ENCODE measurements at regions not wholly inside any gene's neighbourhood (a gene's known extent, or its start where the extent isn't known, plus 50 kb on each side); places are given as distances from the start of the nearest gene placed in this dataset.

- ChIA-PET CTCF (no interaction called here), POLR2A (no interaction called here)
- no peaks in the 10 kb centered on the region for H3F3A ChIP-seq (replicated peaks; ENCODE audit: insufficient read depth)
- no peak overlapping the region for H3K4me2 ChIP-seq
- DNase-seq = no peak
- no peak overlapping the region for H3K4me3 ChIP-seq (ENCODE audit: low read depth in 2 of 2, low read length in 1 of 2)
- 0% methylated on average over 1 of the region's 1 CpG for WGBS (ENCODE audit: low lambda C conversion rate)
- H3K79me2 ChIP-seq (ENCODE audit: insufficient read depth) = no peaks in the 10 kb centered on the region
- no peak overlapping the region for H3K27ac ChIP-seq (ENCODE audit: low read depth in 2 of 2, low read length in 1 of 2)
- no peaks in the 10 kb centered on the region for H4K20me1 ChIP-seq (ENCODE audit: insufficient read depth)
- no peaks in the 10 kb centered on the region for H3K9me3 ChIP-seq
- H3K27me3 ChIP-seq (ENCODE audit: insufficient read depth) = no peaks in the 10 kb centered on the region
- H3K4me1 ChIP-seq (ENCODE audit: control insufficient read depth in 1 of 2, insufficient read depth in 2 of 2, low read depth in 1 of 2, low read length in 1 of 2) = no peaks in the 10 kb centered on the region
- H3K9me2 ChIP-seq = no peaks in the 10 kb centered on the region
- no peaks in the 10 kb centered on the region for H3K36me3 ChIP-seq (replicated peaks in 1 of 2; ENCODE audit: control insufficient read depth in 1 of 2, insufficient read depth in 2 of 2, low read length in 1 of 2)
- TF ChIP-seq EP300 (IDR thresholded peaks at IDR 0.05; ENCODE audit: borderline replicate concordance in 1 of 2, low read depth in 1 of 2, low read length in 1 of 2) (no peak), REST (IDR thresholded peaks at IDR 0.05; ENCODE audit: low read depth, low read length) (no peak), TAF1 (IDR thresholded peaks at IDR 0.05; ENCODE audit: borderline replicate concordance, low read depth, low read length) (no peak), GATA2 (CRISPR knock-in tag; IDR thresholded peaks at IDR 0.05) (no peak), FOSL2 (IDR thresholded peaks at IDR 0.05; ENCODE audit: borderline replicate concordance, low read depth) (no peak), FOXJ3 (CRISPR knock-in tag; IDR thresholded peaks at IDR 0.05) (no peak), NRF1 (IDR thresholded peaks at IDR 0.05; ENCODE audit: low read depth, low read length) (no peak), SIN3A (IDR thresholded peaks at IDR 0.05; ENCODE audit: borderline replicate concordance, low read depth, low read length) (no peak), EZH2phosphoT487 (IDR thresholded peaks at IDR 0.05; ENCODE audit: borderline replicate concordance, low read depth) (no peak)
- TF ChIP-seq, protein P1, sequence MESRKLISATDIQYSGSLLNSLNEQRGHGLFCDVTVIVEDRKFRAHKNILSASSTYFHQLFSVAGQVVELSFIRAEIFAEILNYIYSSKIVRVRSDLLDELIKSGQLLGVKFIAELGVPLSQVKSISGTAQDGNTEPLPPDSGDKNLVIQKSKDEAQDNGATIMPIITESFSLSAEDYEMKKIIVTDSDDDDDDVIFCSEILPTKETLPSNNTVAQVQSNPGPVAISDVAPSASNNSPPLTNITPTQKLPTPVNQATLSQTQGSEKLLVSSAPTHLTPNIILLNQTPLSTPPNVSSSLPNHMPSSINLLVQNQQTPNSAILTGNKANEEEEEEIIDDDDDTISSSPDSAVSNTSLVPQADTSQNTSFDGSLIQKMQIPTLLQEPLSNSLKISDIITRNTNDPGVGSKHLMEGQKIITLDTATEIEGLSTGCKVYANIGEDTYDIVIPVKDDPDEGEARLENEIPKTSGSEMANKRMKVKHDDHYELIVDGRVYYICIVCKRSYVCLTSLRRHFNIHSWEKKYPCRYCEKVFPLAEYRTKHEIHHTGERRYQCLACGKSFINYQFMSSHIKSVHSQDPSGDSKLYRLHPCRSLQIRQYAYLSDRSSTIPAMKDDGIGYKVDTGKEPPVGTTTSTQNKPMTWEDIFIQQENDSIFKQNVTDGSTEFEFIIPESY (IDR thresholded peaks at IDR 0.05; ENCODE audit: borderline replicate concordance, low read depth) = no peak
- TF ChIP-seq, protein P2, sequence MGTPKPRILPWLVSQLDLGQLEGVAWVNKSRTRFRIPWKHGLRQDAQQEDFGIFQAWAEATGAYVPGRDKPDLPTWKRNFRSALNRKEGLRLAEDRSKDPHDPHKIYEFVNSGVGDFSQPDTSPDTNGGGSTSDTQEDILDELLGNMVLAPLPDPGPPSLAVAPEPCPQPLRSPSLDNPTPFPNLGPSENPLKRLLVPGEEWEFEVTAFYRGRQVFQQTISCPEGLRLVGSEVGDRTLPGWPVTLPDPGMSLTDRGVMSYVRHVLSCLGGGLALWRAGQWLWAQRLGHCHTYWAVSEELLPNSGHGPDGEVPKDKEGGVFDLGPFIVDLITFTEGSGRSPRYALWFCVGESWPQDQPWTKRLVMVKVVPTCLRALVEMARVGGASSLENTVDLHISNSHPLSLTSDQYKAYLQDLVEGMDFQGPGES (IDR thresholded peaks at IDR 0.05; ENCODE audit: low read depth, low read length) = no peak
- H3K9ac ChIP-seq = no peak overlapping the region
- H2AFZ ChIP-seq (ENCODE audit: low read depth) = no peak overlapping the region
Observed at GRCh38 chrX:82528525-82528924, 979.6 kb upstream of the POU3F4 start.

Measured in SK-N-SH (cell line).